OCI-LY1 (cell line): ENCODE measurements at regions not wholly inside any gene's neighbourhood (a gene's known extent, or its start where the extent isn't known, plus 50 kb on each side); places are given as distances from the start of the nearest gene placed in this dataset.

Source experiments
- H2AFZ ChIP-seq: fragments of 200-600 bp; sonication (generic), shearing (Covaris generic); 2 replicates; pipeline ENCODE4 v1.6.0; 2014; ENCODE audit warnings: antibody characterized with exemption, mild to moderate bottlenecking, low read length
- H3F3A ChIP-seq: fragments of 200-600 bp; sonication (generic), shearing (Covaris generic); 2 replicates; pipeline ENCODE4 v1.6.0; 2014; ENCODE audit warnings: mild to moderate bottlenecking, antibody characterized with exemption, low read length, moderate library complexity; ENCODE audit not compliant: insufficient read depth
- H3K27ac ChIP-seq: fragments of 200-600 bp; sonication (generic); 2 replicates; pipeline ENCODE4 v1.5.1; 2014; ENCODE audit warnings: low read length, mixed run types, mild to moderate bottlenecking, low read depth; ENCODE audit not compliant: poor library complexity, severe bottlenecking
- H3K27me3 ChIP-seq: fragments of 200-600 bp; sonication (generic); 2 replicates; pipeline ENCODE4 v1.6.0; 2014; ENCODE audit warnings: antibody characterized with exemption, mild to moderate bottlenecking, low read length, moderate library complexity; ENCODE audit not compliant: insufficient read depth
- H3K36me3 ChIP-seq: fragments of 200-600 bp; sonication (generic); 2 replicates; pipeline ENCODE4 v1.6.1; 2014; ENCODE audit warnings: mild to moderate bottlenecking, antibody characterized with exemption, low read length, moderate library complexity, mixed read lengths; ENCODE audit not compliant: insufficient read depth
- H3K4me1 ChIP-seq: fragments of 200-600 bp; sonication (generic); 2 replicates; pipeline ENCODE4 v1.5.1; 2014; ENCODE audit warnings: mild to moderate bottlenecking, low read length, moderate library complexity; ENCODE audit not compliant: insufficient read depth, severe bottlenecking
- H3K4me2 ChIP-seq: fragments of 200-600 bp; sonication (generic), shearing (Covaris generic); 2 replicates; pipeline ENCODE4 v1.6.1; 2014; ENCODE audit warnings: low read length
- H3K4me3 ChIP-seq: fragments of 200-600 bp; sonication (generic); 2 replicates; pipeline ENCODE4 v1.5.1; 2014; ENCODE audit warnings: low read length, low read depth, mild to moderate bottlenecking, mixed read lengths; ENCODE audit not compliant: poor library complexity, severe bottlenecking
- H3K79me2 ChIP-seq: fragments of 200-600 bp; shearing (Covaris generic); 2 replicates; pipeline ENCODE4 v1.6.1; 2016; ENCODE audit warnings: mixed run types, low read length, mixed read lengths; ENCODE audit not compliant: insufficient read depth
- H3K9ac ChIP-seq: fragments of 200-600 bp; sonication (generic), shearing (Covaris generic); 2 replicates; pipeline ENCODE4 v1.6.1; 2014; ENCODE audit warnings: mild to moderate bottlenecking, low read length, mixed read lengths
- H3K9me2 ChIP-seq: fragments of 200-600 bp; sonication (generic), shearing (Covaris generic); 2 replicates; pipeline ENCODE4 v1.6.1; 2014; ENCODE audit warnings: low read depth, mild to moderate bottlenecking, low read length, mixed read lengths
- H3K9me3 ChIP-seq: fragments of 200-600 bp; shearing (Covaris generic); 2 replicates; pipeline ENCODE4 v1.6.1; 2014; ENCODE audit warnings: low read length, mixed read lengths
- H4K20me1 ChIP-seq: fragments of 200-600 bp; sonication (generic), shearing (Covaris generic); 2 replicates; pipeline ENCODE4 v1.6.0; 2016; ENCODE audit warnings: mild to moderate bottlenecking, low read length; ENCODE audit not compliant: insufficient read depth
- CTCF ChIP-seq: fragments of 200-600 bp; sonication (generic), shearing (Covaris generic); IDR thresholded peaks from 2 replicates; pipeline ENCODE4 v1.5.1; 2017; ENCODE audit warnings: mild to moderate bottlenecking, antibody characterized with exemption, low read length, moderate library complexity, mixed read lengths
- EZH2 ChIP-seq: fragments of 200-600 bp; sonication (generic), shearing (Covaris generic); IDR thresholded peaks from 2 replicates; pipeline ENCODE4 v1.8.0; 2017; ENCODE audit warnings: borderline replicate concordance, mixed run types, mild to moderate bottlenecking, antibody characterized with exemption, low read length, moderate library complexity, mixed read lengths

- Histone ChIP-seq H3K27me3 (no peaks in the 10 kb centered on the region), H3K79me2 (no peaks in the 10 kb centered on the region), H3K9me2 (no peaks in the 10 kb centered on the region), H3K9me3 (no peaks in the 10 kb centered on the region), H3K9ac (no peak overlapping the region), H4K20me1 (no peaks in the 10 kb centered on the region), H2AFZ (no peak overlapping the region), H3K4me1 (no peaks in the 10 kb centered on the region), H3K36me3 (no peaks in the 10 kb centered on the region), H3K4me2 (no peak overlapping the region), H3F3A (no peaks in the 10 kb centered on the region), H3K27ac (no peak overlapping the region), H3K4me3 (no peak overlapping the region)
- TF ChIP-seq EZH2, result no peak
- no peak for TF ChIP-seq CTCF
Measured at GRCh38 chr4:63919636-63920365, 489.4 kb downstream of the TECRL start.

- Histone ChIP-seq H3K9ac (no peak overlapping the region), H3K79me2 (no peaks in the 10 kb centered on the region), H3K9me3 (no peaks in the 10 kb centered on the region)
Measured at GRCh38 chr4:63906660-63907183, 502.5 kb downstream of the TECRL start.

GRCh38 chr4:63904201-63904600, 505.0 kb downstream of the TECRL start:
- Histone ChIP-seq H3F3A (no peaks in the 10 kb centered on the region), H3K4me1 (no peaks in the 10 kb centered on the region), H3K9ac (no peak overlapping the region), H3K27ac (no peak overlapping the region), H3K9me3 (no peaks in the 10 kb centered on the region), H2AFZ (no peak overlapping the region), H3K79me2 (no peaks in the 10 kb centered on the region), H3K4me2 (no peak overlapping the region), H4K20me1 (no peaks in the 10 kb centered on the region), H3K9me2 (no peaks in the 10 kb centered on the region), H3K27me3 (no peaks in the 10 kb centered on the region), H3K36me3 (no peaks in the 10 kb centered on the region), H3K4me3 (no peak overlapping the region)
- no peak for TF ChIP-seq EZH2
- TF ChIP-seq CTCF, result no peak

More at GRCh38 chr4:63906660-63907183, 502.5 kb downstream of the TECRL start:
- no peak overlapping the region for H3K27ac ChIP-seq
- H3K4me1 ChIP-seq, result no peaks in the 10 kb centered on the region
- no peaks in the 10 kb centered on the region for H3K9me2 ChIP-seq
- H3K4me2 ChIP-seq, result no peak overlapping the region
- H4K20me1 ChIP-seq, result no peaks in the 10 kb centered on the region
- no peak overlapping the region for H2AFZ ChIP-seq
- H3K4me3 ChIP-seq, result no peak overlapping the region
- no peaks in the 10 kb centered on the region for H3K27me3 ChIP-seq
- H3K36me3 ChIP-seq, result no peaks in the 10 kb centered on the region
- H3F3A ChIP-seq, result no peaks in the 10 kb centered on the region
- no peak for TF ChIP-seq EZH2
- no peak for TF ChIP-seq CTCF
